ENCODE measurements at regions not wholly inside any gene's neighbourhood (a gene's known extent, or its start where the extent isn't known, plus 50 kb on each side); places are given as distances from the start of the nearest gene placed in this dataset.
"Not testable (repeated sequence)": the region's sequence is repeated elsewhere in the genome, so short reads cannot be mapped to it uniquely, and the experiment has no call there.

DNA sequence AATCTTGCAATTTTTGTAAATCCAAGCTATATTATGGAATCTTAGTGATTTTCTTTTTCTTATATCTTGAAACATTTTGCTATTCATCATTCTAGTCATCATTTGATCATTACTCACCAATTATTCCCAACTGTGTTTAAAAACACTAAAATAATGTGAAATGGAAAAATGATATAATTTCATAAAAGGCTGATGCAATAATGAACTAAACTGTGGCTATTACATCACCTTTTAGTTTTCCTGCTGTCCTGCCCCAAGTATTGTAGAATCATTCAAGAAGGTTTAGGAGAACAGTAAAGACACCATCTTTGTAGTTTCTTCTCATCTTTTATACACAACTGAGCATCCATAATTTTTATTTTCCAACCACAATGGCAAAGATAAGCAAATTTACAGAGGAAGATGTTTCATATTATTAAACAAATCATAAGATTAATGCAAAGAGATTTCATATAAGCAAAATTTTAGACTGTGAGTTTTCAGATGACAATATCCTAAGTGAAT is 431.0 kb upstream of the SLC30A5 start:
- no peak for DNase-seq (ENCODE audit: low read depth)

DNA sequence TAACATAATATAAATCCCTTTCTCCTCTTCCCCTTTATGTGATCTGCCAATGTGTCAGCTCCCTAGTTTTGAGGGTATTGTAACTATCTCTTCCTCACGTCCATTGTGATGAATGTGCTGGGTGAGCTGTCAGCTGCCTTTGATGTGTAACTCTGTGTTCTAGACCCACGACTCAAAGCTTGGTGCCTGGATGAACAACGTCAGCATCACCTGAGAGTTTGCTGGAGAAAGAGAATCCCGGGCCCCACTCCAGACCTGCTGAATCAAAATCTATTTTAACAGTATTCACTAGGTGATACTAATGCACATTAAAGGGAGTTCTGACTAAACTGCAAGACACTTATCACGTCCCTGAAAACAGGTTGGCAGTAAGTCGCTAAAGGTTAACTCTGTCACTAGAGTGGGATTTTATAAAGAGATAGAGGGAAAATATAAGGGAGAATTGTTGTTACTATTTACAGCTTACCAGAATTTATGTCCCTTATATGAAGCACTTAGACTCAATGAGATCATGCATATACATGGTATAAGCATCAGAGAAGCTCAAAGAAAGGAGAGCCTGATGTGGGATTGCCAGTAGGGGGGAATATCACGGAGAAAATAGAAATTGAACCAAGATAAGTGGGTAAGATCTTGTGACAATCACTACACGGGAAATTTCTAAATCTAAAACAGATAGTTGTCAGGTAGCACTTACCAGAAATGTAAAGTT is 423.8 kb upstream of the SLC30A5 start:
- no peak for DNase-seq (ENCODE audit: low read depth)

DNA sequence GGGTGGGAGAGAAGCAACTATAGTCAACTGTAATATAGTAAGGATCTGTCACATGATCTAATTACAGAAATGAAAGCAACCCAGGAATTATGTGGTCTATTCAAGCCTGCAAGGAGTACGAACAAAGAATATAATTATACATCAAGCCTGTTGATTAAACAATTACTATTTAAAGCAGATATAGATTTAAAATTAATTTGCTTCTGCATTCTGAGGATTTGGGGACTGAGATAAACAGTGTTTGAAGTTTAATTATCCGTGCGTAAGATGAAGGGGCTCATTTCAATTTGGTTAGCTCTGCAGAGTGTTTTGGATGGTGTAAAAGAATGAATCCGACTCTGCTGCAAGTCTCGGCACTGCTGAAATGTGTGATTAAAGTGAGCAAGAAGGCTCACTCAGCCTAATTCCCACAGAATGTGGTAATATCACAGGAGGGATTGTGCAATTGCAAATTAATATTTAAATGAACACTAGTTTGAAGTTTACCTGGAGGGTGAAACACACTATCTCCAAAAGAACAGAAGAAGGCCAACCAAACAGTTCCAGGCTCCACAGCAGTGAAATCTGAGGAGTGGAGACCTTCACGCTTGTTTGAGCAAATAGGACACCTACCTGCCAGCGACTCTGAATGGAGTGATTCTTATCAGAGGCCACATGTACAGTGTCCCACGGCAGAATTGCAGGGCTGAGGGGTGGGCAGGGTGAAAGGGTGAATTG is 420.6 kb upstream of the SLC30A5 start:
- DNase-seq (ENCODE audit: low read depth) = no peak

DNA sequence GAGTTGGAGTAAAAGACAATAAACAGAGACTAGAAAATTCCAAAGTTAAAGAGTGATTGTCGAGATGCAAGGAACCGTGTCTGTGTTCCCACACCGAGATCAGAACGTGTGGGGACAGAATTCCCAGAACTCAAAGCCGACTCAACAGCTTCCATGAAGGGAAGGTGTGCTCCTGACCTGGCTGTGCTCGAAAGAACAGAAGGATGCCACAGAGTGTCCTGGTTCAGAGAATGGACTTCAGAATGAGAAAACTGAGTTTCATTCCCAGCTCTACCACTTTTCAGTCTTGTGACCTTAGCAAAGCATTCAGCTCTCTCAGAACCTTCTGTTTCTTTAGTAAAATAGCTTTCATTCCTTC is 420.0 kb upstream of the SLC30A5 start:
- no peak for DNase-seq (ENCODE audit: low read depth)

DNA sequence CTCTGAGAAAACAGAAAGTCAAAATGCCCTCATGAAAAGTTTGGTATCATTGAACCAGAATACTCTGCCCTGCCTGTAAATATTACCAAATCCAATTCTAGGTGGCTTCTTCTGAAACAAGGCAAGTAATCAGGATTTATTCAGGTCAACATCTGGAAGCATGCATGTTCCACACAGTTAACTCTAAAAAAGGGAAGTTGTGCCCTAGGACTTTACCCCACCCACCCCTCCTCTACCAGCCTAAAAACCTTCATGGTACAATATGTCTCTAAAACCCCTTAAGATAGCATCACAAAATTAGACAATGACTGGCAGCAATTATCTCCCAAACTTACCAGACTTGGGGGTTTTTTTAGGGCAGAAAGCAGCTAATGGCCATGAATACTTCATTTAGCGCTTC is 414.8 kb upstream of the SLC30A5 start:
- DNase-seq (ENCODE audit: low read depth) = no peak

DNA sequence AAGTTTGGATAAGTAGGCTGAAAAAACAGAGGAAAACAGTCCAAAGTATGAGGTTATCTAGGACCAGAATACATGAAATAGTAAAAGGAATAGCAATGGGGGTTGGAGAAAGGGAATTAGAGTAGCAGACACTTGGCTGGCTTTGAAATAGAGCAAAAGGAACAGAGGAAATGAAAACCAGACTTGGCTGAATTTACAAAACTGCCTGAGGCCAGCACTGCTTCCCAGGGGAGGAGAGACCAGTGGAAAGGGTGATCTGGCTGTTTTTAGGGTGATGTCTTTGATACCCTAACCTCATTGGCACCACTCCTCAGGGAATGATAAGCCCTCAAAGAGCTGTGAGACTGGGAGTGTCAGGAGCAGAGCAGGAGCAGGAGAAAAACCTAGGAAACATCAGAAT is 413.4 kb upstream of the SLC30A5 start:
- no peak for DNase-seq (ENCODE audit: low read depth)

DNA sequence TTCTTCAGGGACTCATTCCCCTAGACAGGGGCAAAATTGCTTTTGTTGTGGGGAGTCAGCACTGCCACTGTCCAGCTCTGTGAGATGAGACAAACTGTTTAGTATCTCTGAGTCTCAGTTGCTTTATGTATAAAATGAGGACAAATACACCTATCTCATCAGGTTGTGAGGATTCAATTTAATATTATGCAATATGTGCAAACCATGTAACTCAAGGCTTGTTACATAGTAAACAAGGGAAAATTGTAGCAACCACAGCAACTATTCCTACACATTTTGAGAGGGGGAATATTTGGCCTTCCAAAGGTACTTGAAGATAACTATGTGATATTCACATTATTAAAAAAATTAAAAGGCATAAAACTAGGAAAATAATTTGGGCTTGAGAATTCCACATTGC is 411.9 kb upstream of the SLC30A5 start:
- DNase-seq (ENCODE audit: low read depth) = no peak

DNA sequence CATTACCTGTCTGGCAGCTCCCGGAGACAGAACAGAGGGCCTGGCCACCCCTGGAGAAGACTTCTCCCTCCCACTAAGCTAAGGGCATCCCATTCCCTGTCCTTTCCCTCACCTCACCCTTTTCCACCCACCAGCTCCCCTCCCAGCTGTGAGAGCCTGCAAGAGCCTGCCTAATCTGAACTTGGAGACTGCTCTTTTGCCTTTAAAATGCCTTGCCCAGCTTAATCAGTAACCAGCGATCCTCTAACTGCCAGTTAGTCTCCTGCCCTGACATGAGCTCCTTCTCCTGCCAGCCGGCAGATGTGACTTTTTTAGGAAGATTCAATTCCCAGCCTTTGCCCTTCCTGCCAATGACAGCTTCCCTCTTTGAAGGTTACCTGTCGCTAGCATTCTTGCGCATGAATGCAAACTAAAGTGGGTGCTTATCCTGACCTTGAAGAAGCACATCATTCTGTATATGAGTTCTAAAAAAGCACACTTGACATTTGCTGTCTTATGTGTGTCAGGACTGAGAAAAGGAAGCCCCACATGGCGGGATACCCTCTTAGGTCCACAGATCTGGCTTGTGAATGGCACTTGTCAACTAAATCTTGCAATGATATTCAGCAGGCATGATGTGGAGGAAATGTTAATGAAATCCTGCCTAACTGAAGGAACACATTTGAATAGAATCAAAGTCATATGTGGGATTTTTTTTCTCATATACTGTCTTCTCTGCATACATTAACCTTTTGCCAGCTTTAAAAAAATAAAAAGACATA is 411.2 kb upstream of the SLC30A5 start:
- no peak for DNase-seq (ENCODE audit: low read depth)

DNA sequence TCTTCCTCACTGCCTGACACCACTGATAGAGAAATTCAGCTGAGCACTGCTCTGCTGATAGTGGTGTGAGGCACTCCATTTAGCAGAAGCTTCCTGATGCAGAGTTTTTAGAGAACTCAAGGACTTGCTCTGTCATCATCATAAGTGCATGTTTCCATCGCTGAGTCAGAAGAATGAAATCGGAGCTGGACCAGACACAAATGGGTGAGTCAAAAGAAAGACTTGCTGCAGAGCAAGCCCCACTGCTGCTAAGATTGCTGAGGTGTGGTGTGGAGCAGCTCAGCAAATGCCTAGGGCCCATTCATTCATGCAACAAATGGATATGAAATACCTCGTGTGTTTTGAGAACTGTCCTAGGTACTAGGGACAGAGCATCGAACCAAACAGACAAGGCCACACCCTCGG is 410.2 kb upstream of the SLC30A5 start:
- DNase-seq (ENCODE audit: low read depth) = no peak

DNA sequence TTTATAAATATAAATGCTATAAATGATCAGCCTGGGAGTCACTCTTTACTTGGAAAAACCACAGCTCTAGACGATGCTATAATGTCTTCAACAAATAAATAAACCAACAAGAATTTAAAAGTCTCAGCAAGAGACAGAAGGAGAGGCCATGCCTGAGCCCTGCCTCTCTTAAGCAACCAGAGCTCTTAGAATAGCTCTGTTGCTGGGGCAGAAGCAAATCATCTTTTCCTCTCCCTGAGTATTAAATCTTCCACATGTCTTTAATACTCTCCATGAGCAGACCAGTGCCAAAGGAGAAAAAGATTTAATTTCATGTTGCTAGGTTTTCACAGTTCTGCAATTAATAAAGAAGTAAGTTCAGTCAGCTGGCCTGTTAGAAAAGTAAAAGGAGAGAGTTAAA is 408.0 kb upstream of the SLC30A5 start:
- no peak for DNase-seq (ENCODE audit: low read depth)

DNA sequence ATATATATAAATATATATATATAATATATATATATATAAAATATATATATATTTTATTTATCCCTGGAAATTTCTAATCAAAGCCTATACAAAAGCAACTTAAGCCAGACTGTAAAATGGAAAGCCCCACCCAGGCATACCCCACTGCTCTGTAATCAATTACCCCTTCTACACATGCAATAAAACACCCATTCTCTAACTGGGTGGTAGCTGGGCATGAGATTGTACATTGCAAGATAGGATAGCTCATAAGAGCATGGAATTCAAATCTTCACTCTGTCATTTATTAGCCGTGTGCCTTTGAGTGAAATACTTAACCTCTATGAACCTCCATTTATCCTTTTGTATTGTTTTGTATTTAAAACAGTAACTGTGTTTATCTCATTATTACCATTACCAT is 405.3 kb upstream of the SLC30A5 start:
- DNase-seq (ENCODE audit: low read depth) = no peak

DNA sequence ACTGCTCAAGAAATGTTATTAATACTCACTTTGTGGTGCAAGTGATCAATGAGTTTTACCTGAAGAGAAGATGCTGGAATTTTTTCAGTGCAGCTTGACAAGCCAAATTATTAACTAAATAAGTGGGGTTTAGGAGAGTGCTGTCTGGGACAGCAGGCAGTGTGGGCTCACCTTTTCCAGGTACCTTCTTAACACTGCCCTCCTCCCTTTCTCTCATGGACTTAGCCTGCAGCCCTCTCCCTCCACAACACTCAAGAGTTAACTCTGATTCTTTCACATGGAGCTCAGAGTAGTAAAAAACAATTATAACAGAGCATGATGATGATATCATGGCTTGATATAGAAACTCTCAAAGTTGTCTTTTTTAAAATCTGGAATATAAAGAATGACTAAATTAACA is 404.8 kb upstream of the SLC30A5 start:
- no peak for DNase-seq (ENCODE audit: low read depth)

DNA sequence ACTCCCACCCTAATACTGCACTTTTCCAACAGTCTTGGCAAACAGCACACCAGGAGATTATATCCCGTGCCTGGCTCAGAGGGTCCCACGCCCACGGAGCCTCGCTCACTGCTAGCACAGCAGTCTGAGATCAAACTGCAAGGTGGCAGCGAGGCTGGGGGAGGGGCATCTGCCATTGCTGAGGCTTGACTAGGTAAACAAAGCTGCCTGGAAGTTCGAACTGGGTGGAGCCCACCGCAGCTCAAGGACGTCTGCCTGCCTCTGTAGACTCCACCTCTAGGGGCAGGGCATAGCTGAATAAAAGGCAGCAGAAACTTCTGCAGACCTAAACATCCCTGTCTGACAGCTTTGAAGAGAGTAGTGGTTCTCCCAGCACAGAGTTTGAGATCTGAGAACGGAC is 401.9 kb upstream of the SLC30A5 start:
- DNase-seq (ENCODE audit: low read depth) = not testable (repeated sequence)

DNA sequence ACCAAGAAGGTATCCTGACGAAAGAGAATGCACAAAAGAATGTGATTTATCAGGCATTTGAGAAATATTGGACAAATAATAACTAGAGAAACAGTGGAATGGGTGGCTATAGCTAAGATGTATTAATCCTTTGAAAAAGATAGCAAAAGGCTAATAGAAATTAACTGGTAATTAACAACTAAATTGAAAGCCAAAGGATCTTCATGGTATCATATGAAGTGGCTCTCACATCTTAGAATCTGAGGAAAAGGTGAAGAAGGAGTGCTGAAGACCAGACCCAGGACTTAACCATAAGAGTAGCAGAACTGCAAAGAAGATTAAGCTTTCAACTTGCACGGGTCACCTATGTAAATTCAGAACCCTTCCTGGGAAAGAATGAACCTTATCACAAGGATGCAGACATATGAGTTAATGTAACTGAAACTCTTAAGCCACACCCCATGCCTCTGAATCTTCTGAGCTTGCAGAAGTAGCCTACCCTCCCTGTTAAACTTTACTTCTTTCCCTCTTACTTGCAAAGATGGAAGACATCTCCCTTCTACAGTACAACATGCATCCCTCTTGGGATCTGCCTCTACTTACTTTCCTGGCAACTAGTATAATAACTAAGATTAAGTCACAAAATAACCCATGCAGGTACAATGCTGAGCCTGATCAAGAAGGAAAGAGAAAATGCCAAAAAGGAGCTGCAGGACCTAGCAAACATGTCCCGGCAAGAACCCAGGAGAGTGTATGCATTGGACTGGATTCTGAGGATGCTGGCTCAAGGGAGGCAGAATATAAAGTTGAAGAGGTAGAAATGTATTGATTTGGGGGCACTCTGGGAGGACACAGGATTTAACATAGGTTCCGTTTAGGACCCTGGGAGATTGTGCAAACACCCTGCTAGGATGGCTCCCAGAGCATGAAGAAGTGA is 395.5 kb upstream of the SLC30A5 start:
- DNase-seq (ENCODE audit: low read depth) = no peak

DNA sequence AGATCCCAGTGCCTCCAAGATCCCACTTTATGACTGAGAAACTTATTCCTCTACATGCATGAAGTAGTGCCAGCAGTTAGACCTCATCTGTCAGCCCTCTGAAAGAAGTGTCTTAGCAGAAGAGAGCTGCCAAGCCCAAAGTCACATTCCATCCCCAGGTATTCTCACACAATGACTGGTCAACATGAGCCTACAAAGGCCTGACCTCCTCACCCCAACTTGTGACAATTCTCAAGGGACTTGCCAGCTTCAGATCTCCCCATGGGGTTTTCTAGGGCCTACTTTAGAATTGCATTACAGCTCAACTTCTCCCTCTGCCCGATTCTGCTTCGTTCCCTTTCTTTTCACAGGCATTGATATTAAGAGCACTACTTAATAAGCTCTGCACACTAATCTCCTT is 393.8 kb upstream of the SLC30A5 start:
- DNase-seq (ENCODE audit: low read depth) = no peak

DNA sequence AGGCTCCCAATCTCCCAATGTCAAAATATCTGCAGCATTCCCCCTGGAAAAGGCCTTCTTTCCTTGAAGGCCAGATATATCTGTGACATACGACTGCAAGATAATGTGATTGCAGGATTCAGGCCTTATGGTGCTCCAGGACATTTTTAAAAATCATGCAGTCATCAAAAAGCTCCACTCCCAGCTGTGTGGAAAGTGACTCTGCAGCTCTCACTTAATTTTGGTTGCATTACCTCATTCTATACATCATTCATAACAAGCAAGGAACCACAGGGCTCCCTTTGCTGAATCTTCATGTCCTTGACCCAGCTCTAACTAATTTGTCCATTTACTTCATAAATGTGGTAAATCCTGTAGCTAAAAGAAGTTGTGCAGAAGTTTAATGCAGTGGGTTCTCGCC is 386.2 kb upstream of the SLC30A5 start:
- DNase-seq (ENCODE audit: low read depth) = no peak

DNA sequence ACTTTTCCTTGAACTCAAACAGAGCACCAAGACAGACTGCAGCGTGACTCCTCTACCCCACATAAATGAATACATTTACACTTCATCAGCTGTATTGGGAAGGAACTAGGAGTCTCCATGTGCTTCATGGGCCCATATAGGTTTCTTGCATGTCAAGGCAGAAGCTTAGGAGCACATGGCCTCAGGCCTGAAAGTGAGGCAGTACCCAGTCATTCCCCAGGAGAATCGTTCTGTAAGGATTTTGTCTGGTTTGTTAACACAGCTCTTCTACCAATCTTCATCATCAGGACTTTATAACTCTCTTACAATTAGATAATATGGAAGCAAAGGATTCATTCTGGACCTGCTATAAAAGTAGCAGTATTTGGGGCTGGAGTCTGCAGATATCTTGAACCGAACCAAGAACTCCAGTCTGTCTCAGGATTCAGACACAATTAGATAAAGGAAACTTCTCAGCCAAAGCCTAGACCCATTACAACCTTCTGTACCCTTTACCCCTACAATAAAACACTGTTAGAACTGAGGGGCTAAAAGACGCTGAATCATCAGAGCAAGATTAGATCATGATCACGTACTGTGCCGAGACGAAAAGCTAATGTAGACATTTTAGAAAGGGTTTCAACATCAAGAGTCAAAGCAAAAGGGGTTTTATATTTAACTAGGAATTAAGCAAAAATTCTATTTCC is 385.5 kb upstream of the SLC30A5 start:
- no peak for DNase-seq (ENCODE audit: low read depth)

DNA sequence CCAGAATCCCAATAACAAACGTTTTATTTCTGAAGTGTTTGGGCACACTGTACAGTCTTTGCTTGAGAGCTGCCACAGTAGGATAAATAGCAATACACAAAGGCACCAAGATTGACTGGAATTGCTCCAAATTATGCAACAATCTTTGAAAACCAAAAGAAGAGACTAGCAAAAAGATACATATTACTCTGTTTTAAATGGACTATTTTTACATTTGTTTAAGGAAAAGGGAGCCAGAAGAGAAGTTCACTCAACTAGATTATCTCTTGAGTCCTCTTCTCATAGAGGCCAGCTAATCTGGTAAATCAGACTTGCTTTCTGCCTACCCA is 385.0 kb upstream of the SLC30A5 start:
- DNase-seq (ENCODE audit: low read depth) = no peak

DNA sequence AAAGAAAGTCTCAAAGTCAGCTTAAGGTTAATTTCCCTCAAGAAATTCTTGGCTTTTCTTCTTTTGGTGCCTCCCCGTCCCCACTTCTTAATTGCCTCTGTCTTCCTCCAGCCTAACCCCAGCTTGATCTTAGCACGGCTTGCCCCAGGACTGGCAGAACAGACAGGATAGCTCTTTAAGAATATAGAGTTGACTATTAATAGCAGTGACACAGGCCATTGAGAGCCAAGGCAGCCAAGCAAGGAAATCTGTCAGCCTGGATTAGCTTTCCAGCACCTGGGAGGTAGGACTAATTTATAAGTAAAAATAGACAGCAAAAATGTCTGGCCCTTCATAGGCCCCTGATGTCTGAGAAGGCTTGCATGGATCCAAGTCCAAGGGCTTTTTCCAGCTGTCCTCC is 384.6 kb upstream of the SLC30A5 start:
- DNase-seq (ENCODE audit: low read depth) = no peak

DNA sequence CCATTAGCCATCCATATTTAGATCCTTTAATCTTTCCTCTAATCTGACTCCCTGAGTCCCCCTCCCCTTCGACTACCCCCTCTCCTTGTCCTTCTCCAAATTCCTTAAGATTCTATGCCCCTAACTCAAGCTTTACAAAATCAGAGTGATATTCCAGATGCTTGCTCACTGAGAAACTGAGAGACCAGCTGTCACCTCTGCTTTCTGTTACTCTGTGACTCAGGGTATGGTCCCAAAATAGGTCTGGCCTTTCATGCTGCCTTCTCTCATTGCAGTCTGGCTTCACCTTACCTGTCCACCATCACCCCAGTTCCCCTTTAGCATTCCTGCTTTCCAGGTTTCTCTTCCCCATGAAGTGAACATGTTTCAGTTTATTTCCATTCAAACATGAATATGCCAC is 383.3 kb upstream of the SLC30A5 start:
- DNase-seq (ENCODE audit: low read depth) = no peak

All from activated gamma-delta T cell treated with anti-CD3 and anti-CD28 coated beads, Interleukin-2, amount 50 U/mL, for 16 hours (primary cell).